HG02938 (cell line): ENCODE measurements at regions not wholly inside any gene's neighbourhood (a gene's known extent, or its start where the extent isn't known, plus 50 kb on each side); places are given as distances from the start of the nearest gene placed in this dataset.
"Not testable (repeated sequence)": the region's sequence is repeated elsewhere in the genome, so short reads cannot be mapped to it uniquely, and the experiment has no call there.

Source experiments
- ATAC-seq: cut with Tn5 transposase; IDR thresholded peaks from one replicate; pipeline ENCODE4 v1.9.1; 2021; ENCODE audit warnings: mild to moderate bottlenecking, moderate library complexity; ENCODE audit not compliant: unreplicated experiment

DNA sequence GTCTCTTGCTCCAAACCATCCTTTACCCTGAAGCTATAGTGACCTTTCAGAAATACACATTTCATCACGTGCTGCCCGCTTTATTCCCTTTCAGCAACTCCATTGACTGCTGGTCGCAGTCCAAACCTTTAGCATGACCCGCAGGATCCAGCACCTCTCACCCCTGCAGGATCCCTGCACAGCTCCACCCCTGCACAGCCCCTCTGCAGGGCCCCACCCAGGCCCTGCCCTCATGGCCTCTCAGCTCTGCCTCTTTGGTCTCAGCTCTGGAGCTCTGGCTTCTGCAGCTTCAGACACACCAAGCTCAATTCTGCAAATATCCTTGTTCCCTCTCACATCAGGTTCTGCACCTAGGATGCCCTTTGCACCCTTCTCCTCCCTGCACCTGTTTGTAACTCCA, 264.9 kb upstream of the C1orf174 start:
- ATAC-seq: no peak

DNA sequence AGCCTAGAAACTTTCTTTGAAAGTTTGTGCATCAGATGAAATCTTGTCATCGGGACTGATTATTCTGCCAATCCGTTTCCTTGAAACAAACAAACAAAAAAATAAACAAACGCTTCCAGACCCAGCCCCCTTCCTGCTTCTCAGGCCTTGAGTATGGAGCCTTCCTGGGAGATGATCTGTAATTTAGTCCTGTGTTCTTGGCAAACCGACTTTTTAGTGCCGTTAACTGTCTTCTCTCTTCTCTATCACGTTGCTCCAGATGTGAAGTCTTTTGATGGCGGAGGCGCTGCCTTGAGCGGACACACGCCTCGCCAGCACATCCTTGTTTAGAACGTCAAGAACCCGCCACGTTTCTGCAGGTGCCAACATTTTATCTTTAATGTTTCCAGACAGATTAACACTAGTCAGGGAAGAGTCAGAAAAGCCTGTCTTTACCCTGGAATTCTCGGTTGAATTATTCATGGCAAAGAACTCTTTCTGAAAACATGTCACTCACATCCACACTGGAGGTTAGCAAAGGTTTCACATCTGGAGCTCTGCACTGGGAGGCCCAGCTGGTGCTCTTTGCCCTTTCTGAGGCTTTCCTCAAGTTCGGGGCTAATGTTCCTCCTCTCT, 265.7 kb upstream of the C1orf174 start:
- ATAC-seq: no peak

DNA sequence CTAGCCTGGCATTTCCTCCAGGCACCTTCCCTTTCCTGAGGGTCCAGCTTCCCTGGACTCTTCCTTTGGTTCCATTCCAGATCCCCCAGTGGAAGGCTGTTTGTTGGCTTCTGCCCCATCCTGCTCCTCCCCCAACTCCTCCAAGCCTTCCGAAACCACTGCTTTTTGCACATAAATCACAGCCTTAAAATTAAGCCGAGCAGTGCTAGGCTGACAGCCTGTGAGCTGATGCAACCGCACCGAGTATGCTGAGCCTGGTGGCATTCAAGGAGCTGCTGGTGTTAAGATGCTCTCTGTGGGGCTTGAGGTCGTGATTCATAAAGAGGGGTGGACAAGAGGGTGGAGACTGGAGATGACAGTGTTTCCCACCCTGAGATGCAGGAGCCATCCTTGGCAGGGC, 266.6 kb upstream of the C1orf174 start:
- no peak for ATAC-seq

DNA sequence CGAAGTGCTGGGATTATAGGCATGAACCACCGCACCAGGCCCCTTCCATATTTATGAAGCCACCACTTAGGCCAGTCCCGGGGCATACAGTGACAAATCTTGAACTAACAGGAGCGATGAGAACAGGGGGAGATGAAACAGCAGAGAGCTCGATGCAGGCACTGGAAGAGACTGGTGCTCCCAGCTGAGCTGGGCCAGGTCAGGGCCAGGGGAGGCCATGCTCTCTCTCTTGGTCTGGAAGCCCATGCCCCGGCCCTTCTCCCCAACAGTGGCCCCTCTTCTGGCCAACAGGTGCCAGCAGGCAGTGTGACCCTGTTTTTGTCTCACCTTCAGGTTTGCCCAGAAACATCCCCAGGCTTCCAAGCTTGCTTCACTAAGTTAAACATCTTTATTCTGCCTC, 269.9 kb upstream of the C1orf174 start:
- ATAC-seq: no peak

DNA sequence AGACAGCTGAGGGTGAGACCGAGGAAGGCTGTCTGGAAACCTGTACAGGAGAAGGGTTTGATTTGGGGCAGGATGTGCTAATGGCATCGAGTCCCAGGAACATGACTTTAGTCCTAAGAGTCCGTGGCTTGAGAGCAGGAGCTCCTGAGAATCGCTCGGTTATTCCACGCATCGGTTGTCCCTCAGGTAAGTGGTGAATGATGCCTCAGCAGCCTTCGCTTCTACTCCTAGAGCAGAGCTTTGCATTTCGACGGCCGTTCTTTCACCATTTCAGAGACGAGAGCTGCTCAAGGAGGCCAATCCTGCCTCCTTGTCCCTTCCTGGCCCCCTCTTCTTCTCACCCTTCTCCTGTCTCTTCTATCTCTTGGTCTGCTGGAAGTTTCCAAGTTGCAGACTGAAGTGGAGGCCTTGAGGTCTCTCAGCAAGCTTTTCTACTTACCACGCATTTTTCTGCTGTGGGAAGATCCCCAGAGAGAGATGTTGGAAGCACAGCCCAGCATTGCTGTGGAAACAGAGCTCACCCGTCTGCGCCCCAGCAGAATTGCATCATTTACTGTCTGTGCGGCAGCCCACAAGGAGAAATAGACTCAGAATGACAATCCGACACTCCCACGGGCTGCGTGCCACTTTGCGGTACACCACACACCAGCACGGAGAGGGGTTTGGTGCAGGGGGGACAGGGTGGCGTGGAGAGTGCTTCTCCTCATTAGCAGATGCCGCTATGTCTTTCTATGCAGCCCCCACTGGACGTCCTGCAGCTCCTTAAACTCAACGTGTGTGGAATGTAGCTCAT, 270.7 kb upstream of the C1orf174 start:
- no peak for ATAC-seq

DNA sequence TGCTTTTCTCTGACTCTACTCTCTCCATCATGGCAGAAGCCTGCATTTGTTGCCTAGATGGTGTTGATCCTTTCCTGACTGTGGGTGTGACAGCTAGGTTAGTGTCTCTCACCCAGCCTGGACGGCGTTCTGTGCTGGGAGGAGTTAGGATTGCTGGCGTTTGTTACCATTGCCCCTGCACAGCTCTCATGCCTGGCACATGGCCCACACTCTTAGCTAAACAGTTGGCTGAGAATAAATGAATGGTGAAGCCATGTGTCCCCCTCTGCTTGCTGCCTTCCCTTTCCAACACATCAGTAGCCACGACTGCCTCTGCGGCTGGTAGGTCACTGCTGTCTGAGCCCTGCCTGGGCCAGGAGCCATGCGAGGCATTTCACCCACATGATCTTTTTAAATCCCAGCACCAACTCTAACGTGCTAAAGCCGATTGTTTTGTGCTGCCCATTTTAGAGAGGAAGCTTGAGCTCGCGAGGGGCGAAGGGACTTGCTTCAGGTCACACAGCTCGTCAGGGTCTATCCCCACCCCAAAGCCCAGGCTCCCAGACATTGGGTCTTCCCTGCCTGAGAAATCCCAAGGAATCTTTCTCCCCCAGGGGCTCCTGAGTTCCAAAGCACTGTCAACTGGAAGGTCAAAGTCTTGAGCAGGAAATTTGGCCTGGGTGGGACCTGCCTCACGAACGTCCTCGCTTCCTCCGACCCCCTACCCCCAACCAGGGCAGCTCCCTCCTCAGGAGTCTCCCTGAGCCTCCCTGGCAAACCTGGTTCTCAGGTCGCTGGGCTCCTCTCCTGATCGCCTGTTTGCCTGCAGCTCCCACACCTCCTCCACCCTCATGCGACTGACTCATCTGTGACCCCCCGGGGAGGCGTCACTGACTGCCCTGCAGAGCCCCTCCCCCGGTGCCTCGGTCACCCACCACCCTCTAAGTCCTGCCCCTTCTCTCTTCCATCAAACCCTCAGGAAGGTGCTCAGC, 271.7 kb upstream of the C1orf174 start:
- ATAC-seq: no peak

DNA sequence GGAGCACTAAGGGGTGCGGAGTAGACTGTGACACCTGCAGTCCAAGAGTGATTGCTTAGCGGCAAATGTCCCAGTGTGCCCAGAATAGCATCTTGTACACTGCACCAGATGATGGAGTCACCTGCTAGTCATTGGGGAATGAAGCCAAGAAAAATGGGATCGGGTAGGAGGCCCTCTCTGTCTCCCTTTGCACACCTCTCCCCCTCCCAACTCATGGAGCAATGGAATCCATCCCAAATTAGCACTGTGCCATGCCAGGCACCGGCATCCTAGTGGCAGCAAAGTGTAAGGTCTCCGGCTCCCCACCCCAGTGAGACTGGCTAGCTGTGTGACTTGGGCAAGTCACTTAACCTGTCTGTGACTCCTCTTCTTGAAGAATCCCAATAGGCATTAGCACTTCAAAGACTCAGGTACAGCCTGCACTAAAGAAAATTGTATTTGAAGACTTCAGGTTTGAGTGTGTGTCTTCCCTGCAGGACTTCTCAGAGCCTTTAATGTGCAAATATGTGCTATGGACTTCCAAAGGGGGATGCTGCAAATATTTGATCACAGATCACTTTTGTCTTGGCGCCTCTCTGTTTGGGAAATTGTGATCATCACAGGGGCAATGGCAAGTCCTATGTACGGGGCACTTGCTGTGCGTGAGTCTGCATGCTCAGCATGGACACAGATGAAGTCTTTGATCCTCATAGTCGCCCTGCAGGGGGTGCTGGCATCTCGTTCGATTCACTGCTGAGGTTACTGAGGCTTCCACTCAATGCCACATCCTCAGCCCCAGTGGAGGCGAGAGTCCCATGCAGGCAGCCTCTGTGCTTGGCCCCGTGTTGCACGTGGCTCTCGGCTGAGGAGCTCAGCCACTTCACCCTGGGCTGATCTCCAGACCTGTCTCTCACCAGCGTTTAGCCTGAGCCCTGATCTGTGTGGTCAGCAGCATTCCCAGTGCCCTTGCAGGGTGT, 272.9 kb upstream of the C1orf174 start:
- no peak for ATAC-seq

DNA sequence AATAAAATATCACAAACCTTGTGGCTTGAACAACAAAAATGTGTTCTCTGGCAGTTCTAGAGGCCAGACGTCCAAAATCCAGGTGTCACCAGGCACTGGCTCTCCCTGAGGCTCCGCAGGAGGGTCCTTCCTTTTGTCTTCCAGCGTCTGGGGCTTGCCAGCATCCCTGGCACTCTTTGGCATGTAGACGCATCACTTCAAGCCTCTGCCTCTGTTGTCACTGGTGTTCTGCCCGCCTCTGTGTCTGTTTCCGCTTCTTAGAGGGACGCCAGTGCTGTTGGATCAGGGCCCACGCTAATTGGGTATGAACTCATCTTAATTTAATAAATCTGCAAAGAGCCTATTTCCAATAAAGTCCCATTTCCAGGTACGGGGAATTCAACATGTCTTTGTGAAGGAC, 273.7 kb upstream of the C1orf174 start:
- no peak for ATAC-seq

DNA sequence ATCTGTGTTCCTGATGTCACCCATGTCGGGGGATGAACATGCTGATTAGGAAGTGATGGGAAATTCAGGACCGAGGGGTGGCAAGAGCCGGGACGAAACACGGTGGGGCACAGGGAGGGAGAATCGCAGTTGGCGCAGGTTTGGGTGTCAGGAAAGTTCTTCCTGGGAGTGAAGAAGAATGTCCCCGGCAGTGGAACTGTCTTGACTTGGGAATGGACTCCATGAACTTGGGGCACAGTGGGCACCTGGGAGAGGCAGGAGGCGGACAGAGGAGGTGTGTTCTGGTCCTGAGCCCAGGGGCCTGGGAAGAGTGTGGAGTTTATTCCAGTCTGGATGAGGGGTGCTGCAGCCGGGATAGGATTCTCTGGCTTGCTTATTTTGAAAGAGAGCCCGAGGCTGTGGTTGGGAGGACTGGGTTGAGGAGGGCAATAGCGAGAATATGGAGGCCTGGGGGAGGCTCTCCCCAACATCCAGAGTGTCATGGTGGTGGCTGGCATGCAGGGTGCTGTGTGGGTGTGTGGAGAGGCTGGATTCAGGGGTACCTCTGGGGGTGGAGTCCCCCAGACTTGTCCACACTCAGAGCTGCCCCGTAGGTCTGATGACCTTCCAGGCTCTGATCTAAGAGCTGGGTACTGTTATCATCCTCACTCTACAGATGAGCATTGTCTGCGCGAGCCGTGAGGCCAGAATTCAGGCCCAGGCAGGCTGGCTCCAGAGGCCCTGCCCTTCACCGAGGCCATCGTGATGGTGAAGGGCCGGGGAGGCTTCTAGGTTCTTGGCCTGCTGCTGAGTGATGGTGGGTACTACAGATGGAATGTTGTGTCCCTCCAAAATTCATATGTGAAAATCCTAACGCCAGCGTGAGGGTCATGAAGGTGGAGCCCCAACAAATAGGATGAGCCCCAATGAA, 274.5 kb upstream of the C1orf174 start:
- no peak for ATAC-seq

DNA sequence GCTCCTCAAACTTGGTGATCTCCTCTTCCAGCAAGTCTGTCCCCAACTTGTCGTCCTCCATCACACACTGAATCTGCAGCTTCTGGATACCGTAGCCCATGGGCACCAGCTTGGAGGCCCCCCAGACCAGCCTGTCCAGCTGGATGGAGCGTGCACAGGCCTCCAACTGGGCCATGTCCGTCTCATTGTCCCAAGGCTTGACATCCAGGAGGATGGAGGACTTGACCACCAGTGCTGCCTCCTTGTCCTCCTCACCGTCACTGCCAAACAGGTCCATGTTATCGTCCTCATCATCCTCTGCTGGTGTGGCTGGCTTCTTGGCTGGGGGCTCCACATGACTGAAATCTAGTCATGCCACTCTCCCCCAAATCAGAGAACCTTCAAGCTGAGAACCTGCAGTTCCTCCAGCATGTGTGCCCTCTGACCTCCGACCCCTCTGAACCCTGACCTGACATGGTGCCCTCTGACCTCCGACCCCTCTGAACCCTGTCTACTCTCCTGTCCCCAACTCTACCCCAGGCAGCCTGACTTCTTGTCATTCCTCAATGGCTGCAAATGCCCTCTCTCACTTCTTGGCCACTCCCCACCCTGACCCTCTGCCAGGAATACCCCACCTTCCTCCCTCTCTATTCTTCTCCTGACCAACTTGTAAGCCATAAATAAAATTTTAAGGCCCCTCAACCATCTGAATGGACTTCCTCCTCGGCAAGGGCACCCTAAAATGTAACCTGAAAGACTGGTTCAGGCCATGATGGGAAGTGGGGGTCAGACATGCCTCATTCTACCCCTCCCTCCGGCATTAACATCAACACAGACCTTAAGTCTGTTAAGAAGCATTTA, 275.7 kb upstream of the C1orf174 start:
- ATAC-seq: no peak

DNA sequence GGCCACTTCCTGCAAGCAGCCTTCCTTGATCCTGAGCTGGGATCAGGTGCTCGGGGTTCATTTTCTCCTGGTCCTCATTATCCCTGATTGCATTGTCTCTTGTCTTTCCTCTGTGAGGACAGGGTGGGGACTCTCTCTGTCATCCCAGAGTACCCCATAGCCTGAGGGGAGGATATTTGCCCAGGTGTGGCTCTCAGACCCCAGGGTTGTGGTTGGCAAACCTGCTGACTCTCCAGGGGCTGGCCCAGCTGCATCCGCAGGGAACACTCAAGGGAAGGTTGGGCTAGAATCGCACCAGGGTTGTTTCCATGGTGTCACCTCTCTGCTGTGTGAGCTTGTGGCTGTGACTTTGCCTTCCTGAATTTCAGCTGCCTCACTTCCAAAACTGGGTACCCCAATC, 276.8 kb upstream of the C1orf174 start:
- no peak for ATAC-seq

DNA sequence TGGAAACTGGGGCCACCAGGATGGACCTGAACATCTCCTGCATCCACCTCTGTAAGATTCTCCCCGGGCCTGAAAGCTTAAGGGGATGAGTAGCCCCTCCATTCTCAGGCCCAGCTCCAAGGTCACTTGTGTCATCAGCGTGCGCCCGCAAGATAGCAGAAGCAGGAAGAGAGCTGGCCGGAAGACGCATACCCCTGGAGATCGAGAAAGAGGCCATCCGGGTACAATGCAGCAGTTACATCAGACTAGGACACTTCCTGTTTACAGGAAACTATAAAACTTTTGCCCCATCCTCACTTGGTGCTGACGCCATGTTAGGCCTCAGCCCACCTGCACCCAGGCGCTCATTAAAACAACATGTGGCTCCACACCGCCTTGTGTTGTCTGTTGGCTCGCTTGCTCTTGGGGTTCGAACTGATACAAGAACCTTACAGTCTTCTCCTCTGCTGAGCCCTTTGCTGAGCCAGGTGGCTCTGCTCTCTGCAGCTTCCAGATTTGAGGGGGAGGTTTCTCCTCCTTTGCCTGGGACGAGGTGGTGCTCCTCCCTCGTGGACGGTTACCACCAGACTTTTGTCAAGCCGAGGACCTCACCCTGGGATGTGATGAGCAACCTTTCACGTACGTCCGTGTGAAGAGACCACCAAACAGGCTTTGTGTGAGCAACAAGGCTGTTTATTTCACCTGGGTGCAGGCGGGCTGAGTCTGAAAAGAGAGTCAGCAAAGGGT, 277.5 kb upstream of the C1orf174 start:
- ATAC-seq: no peak

DNA sequence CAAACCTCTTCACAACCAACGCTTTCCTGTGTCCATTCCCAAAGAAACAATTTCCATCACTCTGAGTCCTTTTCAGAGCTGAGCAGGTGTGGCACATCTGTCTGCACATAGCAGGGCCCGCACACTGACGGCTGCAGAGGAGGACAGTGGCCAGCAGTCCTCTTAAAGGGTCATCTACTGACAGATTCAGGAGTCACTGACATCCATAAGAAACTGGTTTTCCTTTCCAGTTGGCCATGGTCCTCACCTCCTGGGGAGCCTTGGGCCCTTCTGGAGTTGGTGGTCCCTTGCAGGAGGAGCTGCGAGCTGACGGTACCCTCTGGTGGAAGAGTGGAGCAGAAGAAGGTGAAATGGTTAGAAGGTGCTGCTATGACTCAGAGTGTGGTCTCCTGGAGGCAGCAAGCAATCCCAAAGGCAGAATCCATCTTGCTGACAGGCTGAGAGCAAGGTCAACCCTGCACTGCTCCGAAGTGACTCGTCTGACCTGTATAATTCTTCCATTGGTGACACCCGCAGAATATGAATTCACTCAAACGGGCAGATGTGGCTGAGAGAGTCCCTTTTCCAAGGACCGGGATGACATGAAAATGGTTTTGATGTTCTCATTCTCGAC, 278.5 kb upstream of the C1orf174 start:
- no peak for ATAC-seq

DNA sequence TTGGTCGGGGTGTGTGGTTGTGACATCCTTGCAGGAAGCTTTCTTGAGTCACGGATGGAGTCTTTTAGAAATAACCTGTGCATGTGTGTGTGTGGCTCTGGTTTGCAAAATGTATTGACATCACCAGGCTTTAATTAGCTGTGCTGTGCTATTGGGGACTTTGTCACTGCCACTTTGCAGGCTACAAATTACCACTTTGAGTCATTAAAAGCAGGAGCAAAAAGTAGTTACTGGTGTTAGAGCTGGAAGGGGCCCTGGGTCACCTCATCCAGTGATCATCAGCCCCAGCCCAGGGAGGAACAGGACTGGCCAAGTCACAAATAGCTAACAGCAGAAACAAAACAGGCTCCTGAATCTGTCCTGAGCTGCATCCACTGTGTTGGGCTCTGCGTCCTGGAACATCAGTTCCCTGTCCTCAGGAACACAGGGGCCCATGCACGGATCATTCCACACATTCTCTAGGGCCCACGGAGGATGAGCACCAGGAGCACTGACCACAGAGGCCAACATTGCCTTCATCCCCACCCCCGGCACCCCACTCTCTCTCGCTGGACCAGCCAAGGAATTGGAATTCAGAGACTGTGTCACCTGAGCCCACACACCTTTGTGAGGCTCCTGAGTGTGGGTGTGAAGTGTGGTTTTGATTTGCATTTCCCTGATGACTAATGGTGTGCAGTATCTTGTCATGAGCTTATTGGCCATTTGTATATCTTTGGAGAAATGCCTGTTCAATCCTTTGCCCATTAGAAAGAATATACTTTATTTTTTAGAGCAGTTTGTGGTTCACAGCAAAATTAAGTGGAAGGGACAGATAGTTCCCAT, 280.1 kb upstream of the C1orf174 start:
- ATAC-seq: no peak

DNA sequence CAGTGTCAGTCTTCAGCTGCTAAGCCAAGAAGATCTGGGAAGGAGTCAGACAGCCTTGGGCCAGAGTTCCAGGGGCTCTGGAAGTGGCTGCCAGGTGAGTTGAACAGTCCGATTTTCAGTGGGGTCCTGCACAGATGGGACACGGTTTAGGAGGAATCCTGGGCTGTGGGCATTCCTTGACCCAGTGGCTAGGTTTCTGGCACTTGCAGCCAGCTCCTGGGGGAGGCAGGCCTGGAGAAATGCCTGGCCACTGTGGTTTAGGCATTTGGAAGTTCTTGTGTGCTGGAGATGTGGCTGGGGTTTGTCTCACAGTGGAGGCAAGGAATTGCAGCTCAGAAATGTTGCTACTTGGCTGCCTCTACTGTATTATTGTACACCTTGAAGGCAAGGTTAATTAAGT, 286.4 kb upstream of the C1orf174 start:
- not testable (repeated sequence) for ATAC-seq

DNA sequence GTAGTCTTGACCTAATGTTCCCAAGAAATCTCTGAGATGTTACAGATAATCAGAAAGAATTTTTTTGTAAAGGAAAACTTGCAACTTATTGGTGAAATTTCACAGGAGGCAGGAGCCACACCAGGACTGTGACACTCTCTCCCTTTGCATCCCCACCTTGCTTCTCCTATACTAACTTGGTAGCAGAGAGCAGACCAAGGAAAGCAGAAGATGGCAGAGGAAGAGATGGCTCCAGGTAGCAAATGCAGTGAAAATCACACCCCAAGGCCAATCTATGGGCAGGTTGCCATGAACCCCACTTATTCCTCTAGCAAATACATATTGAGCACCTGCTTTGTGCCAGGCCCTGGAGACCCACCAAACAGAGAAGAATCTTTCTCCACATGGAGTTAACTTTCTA, 303.4 kb upstream of the C1orf174 start:
- ATAC-seq: no peak

DNA sequence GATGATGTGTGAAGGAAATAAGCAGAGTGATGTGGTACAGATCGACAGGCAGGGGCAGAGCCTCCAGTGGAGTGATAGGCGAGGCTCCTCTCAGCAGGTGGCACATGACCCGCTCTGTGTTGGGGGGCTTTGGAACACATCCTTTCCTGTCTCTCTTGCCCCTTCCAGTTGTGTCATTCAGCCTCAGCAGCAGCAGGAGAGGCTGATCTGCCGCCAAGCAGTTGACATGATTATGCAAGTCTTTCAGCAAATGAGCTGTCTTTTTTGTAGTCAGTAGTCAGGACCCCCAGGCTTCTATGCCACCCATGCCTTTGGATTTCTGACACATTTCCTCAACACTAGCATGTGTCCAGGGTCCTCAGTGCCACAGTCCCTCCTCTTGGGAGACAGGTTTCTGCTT, 307.1 kb upstream of the C1orf174 start:
- no peak for ATAC-seq
